OCI-LY7 (cell line): ENCODE measurements at regions not wholly inside any gene's neighbourhood (a gene's known extent, or its start where the extent isn't known, plus 50 kb on each side); places are given as distances from the start of the nearest gene placed in this dataset.

Source experiments
- EZH2phosphoT487 ChIP-seq: fragments of 200-600 bp; sonication (generic); IDR thresholded peaks from 2 replicates; pipeline ENCODE4 v1.6.1; 2018; ENCODE audit warnings: low read depth, borderline replicate concordance, mild to moderate bottlenecking, mixed run types, antibody characterized with exemption, low read length, moderate library complexity, mixed read lengths
- TF ChIP-seq, protein P1 (sequence below): fragments of 200-600 bp; sonication (generic); conservative IDR thresholded peaks from 2 replicates; pipeline ENCODE4 v1.5.1; 2014; ENCODE audit warnings: mild to moderate bottlenecking, antibody characterized with exemption, low read length, moderate library complexity, mixed read lengths

DNA sequence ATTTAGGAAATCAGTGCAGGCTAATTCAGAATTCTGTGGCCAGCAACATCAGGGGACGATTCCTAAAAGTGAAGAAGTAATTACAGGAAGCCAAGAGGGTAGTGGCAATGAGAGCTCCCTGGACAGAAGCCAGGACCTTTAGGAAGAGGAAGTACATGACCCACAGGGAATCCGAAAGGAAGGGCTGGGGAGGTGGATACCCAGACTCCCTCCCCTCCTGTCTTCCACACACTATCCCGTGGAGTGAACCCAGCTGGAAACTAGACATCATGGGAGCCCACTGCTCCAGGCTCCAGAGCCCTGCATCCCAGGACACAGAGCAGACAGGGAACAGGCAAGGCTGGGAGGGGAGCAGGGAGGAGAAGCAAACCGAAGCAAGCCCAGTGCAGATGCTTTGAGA, 83.0 kb downstream of the SNX5 start:
- TF ChIP-seq, protein P1, sequence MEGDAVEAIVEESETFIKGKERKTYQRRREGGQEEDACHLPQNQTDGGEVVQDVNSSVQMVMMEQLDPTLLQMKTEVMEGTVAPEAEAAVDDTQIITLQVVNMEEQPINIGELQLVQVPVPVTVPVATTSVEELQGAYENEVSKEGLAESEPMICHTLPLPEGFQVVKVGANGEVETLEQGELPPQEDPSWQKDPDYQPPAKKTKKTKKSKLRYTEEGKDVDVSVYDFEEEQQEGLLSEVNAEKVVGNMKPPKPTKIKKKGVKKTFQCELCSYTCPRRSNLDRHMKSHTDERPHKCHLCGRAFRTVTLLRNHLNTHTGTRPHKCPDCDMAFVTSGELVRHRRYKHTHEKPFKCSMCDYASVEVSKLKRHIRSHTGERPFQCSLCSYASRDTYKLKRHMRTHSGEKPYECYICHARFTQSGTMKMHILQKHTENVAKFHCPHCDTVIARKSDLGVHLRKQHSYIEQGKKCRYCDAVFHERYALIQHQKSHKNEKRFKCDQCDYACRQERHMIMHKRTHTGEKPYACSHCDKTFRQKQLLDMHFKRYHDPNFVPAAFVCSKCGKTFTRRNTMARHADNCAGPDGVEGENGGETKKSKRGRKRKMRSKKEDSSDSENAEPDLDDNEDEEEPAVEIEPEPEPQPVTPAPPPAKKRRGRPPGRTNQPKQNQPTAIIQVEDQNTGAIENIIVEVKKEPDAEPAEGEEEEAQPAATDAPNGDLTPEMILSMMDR, result no peak
- TF ChIP-seq EZH2phosphoT487, result no peak
